Body of pancreas (tissue), 4 donors: ENCODE measurements at regions not wholly inside any gene's neighbourhood (a gene's known extent, or its start where the extent isn't known, plus 50 kb on each side); places are given as distances from the start of the nearest gene placed in this dataset.
"Not testable (repeated sequence)": the region's sequence is repeated elsewhere in the genome, so short reads cannot be mapped to it uniquely, and the experiment has no call there.

Experiments used
- ATAC-seq: fragments of 150-250 bp; one replicate; pipeline ENCODE4 v1.9.1; 2016
- DNase-seq, 4 donors: peaks; one replicate each; pipeline ENCODE4 v3.0.0-alpha.2; 2019
- H3K27ac ChIP-seq, 4 donors: fragments of 200-600 bp; sonication (generic); 1 replicate in 3 of 4; 2 replicates in 1 of 4; pipeline versions ENCODE4 v1.5.1 to v1.6.1; 2016 to 2019; ENCODE audit warnings: mild to moderate bottlenecking in 1 of 4, mixed read lengths in 1 of 4, moderate library complexity in 1 of 4
- H3K27me3 ChIP-seq, 2 donors: fragments of 200-600 bp; sonication (generic); one replicate each; pipeline ENCODE4 v1.6.0; 2016; ENCODE audit warnings: mild to moderate bottlenecking in 1 of 2
- H3K36me3 ChIP-seq, 2 donors: fragments of 200-600 bp; sonication (generic); replicated peaks in 1 of 2; 2 replicates each; pipeline ENCODE4 v1.5.1; 2016; ENCODE audit warnings: low read depth in 2 of 2; ENCODE audit not compliant: insufficient read depth in 1 of 2
- H3K4me1 ChIP-seq: fragments of 200-600 bp; sonication (generic); one replicate; pipeline ENCODE4 v1.6.0; 2016
- H3K4me3 ChIP-seq, 2 donors: fragments of 200-600 bp; sonication (generic); 1 replicate in 1 of 2; 2 replicates in 1 of 2; pipeline ENCODE4 v1.5.1; 2016 to 2019
- H3K9me3 ChIP-seq, 3 donors: fragments of 200-600 bp; sonication (generic); 1 replicate in 2 of 3; 2 replicates in 1 of 3; pipeline ENCODE4 v1.5.1; 2016
- CTCF ChIP-seq, 7 experiments: fragments of 450-650 bp in 4 of 7; fragments of 200-600 bp in 3 of 7; sonication (generic) in 3 of 7; IDR thresholded peaks; one replicate each; pipeline ENCODE4 v1.5.1; 2016 to 2019; ENCODE audit warnings: antibody characterized with exemption in 7 of 7
- POLR2A ChIP-seq, 3 donors: fragments of 450-650 bp; IDR thresholded peaks; one replicate each; pipeline ENCODE4 v1.6.1; 2016; ENCODE audit warnings: antibody characterized with exemption in 3 of 3, mild to moderate bottlenecking in 2 of 3
- WGBS, 2 donors: methylation state at CpG; one replicate each; pipeline ENCODE4 v1.1.5; 2017; 5-methylcytosine and 5-hydroxymethylcytosine counted together
- intact Hi-C: fragments of 100-400 bp; cut with DNase I; formaldehyde crosslinking; loops from one replicate; pipeline ENCODE4 v1.15.1; 2023

GRCh38 chr6:132188556-132189264, 212.6 kb downstream of the MOXD1 start:
- Histone ChIP-seq H3K27ac (no peak overlapping the region), H3K9me3 (no peaks in the 10 kb centered on the region), H3K27me3 (no peaks in the 10 kb centered on the region), H3K4me1 (no peaks in the 10 kb centered on the region), H3K36me3 (no peaks in the 10 kb centered on the region), H3K4me3 (no peak overlapping the region)
- intact Hi-C loops = no loop called here
- DNase-seq (no peak), ATAC-seq (no peak)
- WGBS, 2 donors = 9 to 16% methylated on average over 1 of the region's 1 CpG
- no peak for TF ChIP-seq POLR2A (IDR thresholded peaks at IDR 0.05)
- no peak for TF ChIP-seq CTCF (IDR thresholded peaks at IDR 0.05)

GRCh38 chr6:132187816-132188215, 213.5 kb downstream of the MOXD1 start:
- no peaks in the 10 kb centered on the region for H3K4me1 ChIP-seq
- H3K27ac ChIP-seq = no peak overlapping the region
- intact Hi-C loops = no loop called here
- DNase-seq = no peak
- H3K36me3 ChIP-seq = no peaks in the 10 kb centered on the region
- H3K9me3 ChIP-seq = no peaks in the 10 kb centered on the region
- H3K27me3 ChIP-seq = no peaks in the 10 kb centered on the region
- no peak for ATAC-seq
- TF ChIP-seq CTCF (IDR thresholded peaks at IDR 0.05) (no peak), POLR2A (IDR thresholded peaks at IDR 0.05) (no peak)
- no peak overlapping the region for H3K4me3 ChIP-seq
- 73 to 92% methylated on average over 1 of the region's 1 CpG for WGBS, 2 donors

GRCh38 chr6:132184966-132185365, 216.3 kb downstream of the MOXD1 start:
- H3K36me3 ChIP-seq, H3K4me1 ChIP-seq, DNase-seq, H3K4me3 ChIP-seq, intact Hi-C loops, H3K27me3 ChIP-seq, ATAC-seq, H3K27ac ChIP-seq, H3K9me3 ChIP-seq: not testable (repeated sequence)
- 26 to 35% methylated on average over 1 of the region's 1 CpG for WGBS, 2 donors

GRCh38 chr6:132179955-132180354, 221.3 kb downstream of the MOXD1 start:
- WGBS, 2 donors = 63 to 70% methylated on average over 3 of the region's 3 CpGs
- peaks cover 0 to under 1% (median 0%) of the 10 kb centered on the region in 3 donors for H3K9me3 ChIP-seq
- H3K27me3 ChIP-seq = no peaks in the 10 kb centered on the region
- H3K4me3 ChIP-seq = no peak overlapping the region
- no peaks in the 10 kb centered on the region for H3K36me3 ChIP-seq
- TF ChIP-seq POLR2A (IDR thresholded peaks at IDR 0.05) (no peak), CTCF (IDR thresholded peaks at IDR 0.05) (no peak)
- DNase-seq (no peak), ATAC-seq (no peak)
- no peak overlapping the region for H3K27ac ChIP-seq
- no peaks in the 10 kb centered on the region for H3K4me1 ChIP-seq
- intact Hi-C loops = no loop called here

GRCh38 chr6:132174919-132175318, 223.7 kb upstream of the CCN2 start:
- Histone ChIP-seq H3K9me3 (peaks cover 0 to 7% (median 0%) of the 10 kb centered on the region in 3 donors), H3K4me1 (no peaks in the 10 kb centered on the region), H3K27ac (no peak overlapping the region), H3K4me3 (no peak overlapping the region), H3K27me3 (no peaks in the 10 kb centered on the region), H3K36me3 (no peaks in the 10 kb centered on the region)
- DNase-seq (no peak), ATAC-seq (no peak)
- intact Hi-C loops = no loop called here
- TF ChIP-seq CTCF (IDR thresholded peaks at IDR 0.05) (no peak), POLR2A (IDR thresholded peaks at IDR 0.05) (no peak)
- 86 to 88% methylated on average over 3 of the region's 3 CpGs for WGBS, 2 donors
